GM21529 (cell line): ENCODE measurements at regions not wholly inside any gene's neighbourhood (a gene's known extent, or its start where the extent isn't known, plus 50 kb on each side); places are given as distances from the start of the nearest gene placed in this dataset.

Experiments used
- ATAC-seq: cut with Tn5 transposase; IDR thresholded peaks from one replicate; pipeline ENCODE4 v1.9.1; 2021; ENCODE audit not compliant: unreplicated experiment

DNA sequence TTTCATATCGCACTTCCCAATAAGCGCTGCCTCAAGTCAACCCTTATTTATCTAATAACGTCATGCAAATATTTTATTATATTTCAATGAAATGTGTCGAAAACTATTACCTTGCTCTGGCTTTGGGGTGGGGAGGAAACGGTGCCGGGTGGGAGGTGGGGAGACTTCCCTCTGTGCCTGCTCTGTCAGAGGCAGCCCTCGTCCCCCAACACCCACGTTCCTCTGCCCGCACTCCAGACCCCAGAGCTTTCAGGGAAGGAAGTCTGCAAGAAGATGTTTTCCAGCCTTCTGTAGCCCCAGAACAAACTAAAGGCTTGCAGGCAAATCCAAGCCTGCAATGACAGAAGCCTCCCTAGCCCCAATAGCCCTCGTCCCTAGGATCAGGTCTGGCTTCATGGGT, 235.7 kb downstream of the BUD13 start:
- no peak for ATAC-seq

DNA sequence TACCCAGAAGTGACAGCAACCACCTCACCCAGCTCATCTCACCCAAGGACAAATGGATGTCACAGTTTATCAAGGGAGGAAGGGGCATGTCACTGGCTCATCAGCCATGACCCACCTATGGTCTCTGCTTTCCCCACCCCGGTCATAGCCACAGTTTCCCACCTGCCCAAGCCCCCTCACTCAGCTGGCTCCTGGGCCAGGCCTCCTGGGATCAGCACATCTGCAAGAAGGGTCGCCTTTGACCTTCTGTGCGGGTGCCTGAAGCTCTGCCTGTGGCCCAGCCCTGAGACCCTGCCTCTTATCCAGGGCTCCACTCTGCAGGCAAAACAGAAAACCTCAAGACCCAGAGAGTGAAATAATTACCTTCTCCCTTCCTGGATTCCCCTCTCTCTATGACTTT, 236.4 kb downstream of the BUD13 start:
- ATAC-seq: no peak

DNA sequence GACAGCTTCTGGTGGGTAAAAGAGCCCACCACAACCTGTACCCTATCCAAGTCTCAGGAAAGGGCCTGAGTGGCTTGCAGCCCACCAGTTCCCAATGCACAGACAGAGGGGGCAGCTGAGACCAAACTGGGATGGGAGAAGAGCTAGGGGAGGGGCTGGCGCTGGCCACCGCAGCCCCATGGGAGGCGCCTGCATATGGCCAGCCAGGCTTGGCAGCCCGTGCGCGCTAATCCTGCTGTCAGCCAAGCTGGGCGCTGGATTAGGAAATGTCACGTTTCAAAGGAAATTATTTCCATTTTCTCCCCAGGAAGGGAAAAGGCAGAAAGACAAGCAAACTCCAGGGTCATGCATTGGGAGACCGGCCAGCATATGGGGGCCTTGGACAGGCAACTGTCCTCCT, 236.8 kb downstream of the BUD13 start:
- ATAC-seq: no peak

DNA sequence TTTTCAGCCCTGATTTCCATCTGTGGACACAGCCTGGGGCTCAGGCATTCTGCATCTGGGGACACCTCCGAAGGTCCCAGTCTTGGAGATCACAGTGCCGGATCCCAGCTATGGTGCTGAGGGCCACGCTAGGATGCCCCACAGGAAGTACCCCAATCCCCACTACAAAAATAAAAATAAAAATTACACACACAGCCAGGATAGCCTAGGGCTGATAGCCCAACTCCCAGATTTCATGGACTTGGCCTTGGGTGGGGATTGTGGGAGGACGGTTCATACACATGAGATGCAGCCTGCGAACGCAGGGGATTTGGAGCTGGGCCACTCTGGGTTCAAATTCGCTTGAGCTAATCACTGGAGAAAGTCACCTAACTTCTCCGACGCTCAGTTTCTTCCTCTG, 237.7 kb downstream of the BUD13 start:
- ATAC-seq: no peak

DNA sequence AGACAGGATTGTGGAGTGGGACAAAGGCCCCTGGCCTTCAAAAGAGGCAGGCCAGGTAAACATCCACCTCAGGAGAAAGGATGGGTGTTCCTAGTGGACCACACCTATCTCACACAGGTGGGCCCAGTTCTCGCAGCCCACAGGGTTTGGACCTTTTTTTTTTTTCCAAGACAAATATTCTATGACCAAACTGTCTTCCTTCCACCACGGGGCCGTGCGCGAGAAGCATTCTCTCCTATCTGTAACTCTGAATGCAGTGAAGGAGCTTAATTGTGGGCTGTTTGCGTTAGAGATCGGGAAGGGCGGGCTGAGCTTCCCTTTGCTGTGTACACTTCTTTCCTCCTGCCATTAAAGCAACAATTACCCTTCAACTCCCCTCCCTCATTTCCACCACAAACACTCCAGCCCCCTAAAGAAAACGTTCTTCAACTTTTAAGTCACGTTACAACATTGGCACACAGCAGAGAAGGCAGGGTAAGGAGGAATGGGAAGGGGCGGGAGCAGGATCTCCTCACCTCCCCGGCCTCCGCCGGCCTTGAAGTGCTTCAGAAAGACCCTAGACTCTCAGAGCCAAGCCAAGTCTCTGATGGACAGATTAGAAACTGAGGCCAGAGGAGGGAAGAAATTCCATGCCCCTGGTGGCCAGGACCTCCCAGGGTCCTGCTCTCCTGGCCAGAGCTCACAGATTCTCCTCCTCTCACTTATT, 238.4 kb downstream of the BUD13 start:
- ATAC-seq: no peak

DNA sequence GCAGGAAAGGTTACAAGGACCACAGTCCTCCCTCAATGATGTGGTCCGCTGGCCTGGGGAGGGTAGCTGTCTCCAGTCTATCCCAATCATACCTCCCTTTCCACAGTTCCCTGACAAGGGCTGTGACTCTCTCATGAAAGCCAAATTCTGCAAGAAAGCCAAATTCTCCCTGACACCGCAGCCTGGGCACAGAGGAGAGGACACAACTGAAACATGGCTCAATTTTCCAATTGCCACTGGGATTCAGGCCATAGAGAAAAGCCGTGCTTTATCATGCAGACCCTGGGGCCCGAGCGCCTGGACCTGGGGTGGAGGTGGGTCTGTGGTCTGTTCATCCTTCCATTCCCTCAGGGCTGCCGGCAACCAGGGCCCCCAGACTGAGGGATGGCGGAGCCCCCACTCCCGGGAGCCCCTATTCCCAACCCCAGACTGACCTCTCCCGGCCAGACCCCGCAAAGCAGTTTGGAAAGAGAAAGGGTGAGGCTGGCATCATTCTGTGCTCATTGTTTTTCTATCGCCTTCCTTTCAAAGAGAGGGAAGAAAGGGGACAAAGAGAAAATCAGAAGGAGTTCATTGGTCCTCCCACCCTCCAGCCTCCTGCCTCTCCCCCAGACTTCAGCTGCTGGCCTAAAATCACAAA, 239.5 kb downstream of the BUD13 start:
- no peak for ATAC-seq

- ATAC-seq: no peak
These were observed 240.7 kb downstream of the BUD13 start for GRCh38 chr11:116532066-116532465.

DNA sequence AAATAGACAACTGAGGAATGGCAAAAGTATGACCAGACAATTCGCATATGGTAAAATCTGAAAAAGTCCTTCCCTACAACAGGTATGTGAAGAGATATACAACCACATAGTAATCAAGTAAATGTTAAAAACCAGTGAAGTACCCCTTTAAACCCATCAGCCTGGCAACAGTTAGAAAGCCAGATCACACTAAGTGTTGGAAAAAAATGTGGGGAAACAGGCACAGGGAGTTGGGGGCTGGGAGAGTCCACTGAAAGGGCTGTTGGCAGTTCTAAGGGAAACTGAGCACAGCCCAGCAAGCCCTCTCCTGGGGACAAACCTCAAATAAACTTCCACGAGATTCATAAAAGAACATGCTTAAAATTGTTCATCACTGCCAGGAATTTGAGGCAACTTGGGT, 242.1 kb downstream of the BUD13 start:
- no peak for ATAC-seq

DNA sequence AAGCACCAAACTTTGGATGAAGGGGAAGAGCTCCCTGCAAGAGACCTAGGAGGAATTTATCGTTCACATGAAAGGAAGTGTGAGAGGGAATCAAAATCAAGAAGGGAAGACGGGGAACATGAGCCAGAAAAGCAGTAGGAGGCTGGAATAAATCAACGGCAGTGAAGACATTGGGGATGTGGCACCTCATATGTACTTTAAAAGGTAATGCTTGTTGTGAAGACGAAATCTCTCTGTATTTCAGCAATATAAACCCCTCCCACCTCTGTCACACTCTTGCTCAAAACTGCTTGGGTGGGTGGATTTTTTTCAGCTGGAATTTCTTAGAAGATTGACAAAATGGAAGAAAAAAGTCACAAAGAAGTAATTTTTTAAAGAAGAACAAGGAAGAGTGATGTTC, 243.5 kb downstream of the BUD13 start:
- ATAC-seq: no peak

DNA sequence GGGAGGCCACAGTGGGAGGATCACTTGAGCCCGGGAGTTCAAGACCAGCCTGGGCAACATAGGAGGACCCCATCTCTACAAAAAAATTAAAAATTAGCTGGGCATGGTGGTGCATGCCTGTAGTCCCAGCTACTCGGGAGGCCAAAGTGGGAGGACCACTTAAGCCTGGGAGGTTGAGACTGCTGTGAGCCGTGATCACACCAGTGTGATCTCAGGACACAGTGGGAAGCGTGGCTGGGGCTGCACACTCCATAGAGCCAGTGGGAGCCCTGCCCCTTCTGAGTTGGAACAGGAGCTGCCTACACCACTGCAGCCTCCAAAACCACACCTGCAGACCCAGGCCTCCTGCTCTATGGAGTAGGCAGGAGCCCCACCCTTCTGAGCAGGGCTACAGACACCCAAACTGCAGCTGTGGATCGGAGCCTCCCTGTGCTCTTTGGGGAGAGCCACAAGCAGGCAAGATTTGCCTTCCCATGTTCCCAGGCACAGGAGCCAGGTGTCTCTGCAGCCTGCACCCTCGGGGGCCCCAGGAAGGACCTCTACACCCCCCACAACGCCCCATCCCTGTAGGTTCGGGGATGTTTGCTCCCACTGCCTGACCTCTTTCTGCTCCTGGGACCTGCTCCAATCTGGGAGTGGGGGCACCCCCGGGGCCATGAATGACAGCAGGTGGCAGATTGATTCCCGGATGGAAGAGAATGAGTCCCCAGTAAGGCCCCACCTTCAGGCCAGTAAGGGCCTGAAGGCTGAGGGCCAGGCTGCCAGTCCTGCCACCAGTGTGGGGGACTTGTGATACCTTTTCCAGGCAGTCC, 245.4 kb downstream of the BUD13 start:
- ATAC-seq: no peak

DNA sequence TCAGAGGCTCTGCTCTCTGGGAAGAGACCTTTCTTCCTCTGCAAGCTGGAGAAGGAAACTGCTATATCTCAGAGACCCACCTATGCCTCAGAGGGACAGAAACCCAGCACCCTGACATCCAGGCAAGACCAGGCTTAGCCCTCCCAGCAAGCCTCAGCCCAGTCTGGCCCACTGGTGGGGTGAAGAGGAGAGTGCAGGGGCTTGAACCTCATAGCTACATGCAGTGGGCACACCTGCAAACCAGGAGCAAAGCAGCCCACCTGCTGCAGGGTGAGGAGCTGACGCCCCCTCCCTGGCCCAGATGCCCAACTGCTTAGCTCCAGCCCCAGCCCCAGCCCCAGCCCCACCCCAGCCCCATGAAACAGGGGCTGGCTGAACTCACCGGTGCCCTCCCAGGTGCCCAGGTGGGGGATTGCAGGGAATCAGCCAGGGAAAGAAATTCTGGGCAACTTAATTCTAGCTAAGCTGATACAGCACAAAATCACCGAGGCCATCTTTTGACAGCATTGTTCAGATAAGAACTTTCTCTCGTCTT, 246.8 kb downstream of the BUD13 start:
- no peak for ATAC-seq

- ATAC-seq: peak; percentile 95
These were observed 253.3 kb downstream of the BUD13 start for GRCh38 chr11:116519499-116519898.

GRCh38 chr11:116518141-116518540, 254.6 kb downstream of the BUD13 start:
- no peak for ATAC-seq

GRCh38 chr11:116517584-116517983, 255.2 kb downstream of the BUD13 start:
- ATAC-seq: no peak

DNA sequence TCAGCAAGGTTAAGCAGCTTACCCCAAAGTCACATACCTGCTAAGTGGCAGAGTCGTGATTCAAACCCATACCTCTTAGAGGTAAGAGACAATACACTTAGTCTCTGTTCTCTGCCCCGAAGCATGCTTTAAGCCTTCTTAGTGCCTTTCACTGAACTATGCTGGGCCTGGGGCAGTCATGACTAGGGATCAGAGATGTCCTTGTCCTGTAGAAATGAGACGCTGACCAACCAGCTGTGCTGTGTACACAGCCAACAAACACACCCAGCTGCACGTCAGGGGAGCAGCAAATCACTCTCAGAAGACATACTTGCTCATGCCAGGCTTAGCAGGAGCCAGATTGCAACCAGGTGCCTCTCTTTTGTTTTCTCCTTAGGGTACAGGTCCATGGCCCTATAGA, 255.7 kb downstream of the BUD13 start:
- no peak for ATAC-seq

DNA sequence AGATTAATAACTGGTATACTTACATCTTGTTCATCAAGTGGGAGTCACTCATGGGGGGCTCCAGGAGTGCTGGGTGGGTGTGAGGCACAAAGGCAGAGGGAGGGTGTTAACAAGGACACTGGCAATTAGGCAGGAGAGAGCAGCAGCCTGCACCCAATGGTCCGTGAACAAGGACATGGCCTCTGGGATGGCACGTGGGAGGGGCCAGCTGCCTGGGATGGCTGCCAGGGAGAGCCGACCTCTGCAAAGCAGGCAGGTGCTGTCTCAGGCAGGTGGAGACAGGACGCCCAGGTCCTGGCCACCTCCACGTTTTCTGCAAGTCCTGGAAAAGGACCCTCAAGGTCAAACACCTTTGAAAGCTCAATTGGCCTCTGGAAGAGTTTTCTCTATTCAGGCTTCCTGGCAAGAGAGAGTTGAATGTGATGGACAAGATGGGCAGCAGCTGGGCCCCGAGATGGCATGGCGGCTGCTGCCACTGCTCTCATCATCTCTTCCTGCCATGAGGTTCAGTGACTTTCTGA, 257.1 kb downstream of the BUD13 start:
- ATAC-seq: no peak

- no peak for ATAC-seq
These were observed 258.9 kb downstream of the BUD13 start for GRCh38 chr11:116513894-116514293.

DNA sequence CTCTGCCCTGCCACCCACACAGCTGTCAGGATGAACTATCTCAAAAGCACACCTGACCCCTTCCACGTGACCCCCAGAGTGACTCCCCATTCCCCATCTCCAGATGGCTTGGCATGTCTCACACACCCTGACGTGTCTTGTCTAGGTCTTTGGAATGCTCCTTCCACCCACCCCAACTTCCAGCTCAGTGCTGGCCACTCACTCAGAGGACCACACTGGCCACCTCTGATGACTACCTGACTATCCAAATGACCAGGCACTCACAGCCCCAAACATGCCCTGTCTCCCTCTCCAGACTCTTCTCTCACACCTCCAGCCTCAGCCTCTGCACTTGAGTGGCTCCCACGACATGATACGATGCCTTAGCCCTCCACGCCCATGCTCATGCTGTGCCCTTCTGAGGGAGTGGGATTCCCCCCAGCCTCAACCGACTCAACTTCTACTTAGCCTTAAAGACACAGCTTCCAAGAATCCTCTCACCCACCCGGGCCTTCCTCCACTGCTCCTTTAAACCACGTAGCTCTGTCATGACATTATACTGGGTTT, 259.4 kb downstream of the BUD13 start:
- no peak for ATAC-seq

DNA sequence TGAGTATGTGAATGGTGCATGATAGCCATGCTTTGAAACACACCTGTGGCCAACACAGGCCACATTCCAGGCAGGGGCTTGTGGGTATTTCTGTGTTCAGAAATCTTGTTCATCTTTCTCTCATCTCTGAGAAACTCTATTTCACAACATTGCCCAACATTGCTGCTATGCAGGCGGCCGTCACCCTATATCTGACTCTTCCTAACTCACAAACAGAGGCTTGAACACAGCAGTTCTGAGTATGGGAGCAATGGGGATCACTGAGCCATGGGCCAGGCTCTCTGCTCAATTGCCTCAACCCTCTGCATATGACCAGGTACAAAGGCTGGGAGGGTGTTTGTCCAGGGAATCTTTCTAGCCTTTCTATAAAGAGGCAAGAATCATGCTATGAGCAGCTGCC, 259.9 kb downstream of the BUD13 start:
- ATAC-seq: no peak

DNA sequence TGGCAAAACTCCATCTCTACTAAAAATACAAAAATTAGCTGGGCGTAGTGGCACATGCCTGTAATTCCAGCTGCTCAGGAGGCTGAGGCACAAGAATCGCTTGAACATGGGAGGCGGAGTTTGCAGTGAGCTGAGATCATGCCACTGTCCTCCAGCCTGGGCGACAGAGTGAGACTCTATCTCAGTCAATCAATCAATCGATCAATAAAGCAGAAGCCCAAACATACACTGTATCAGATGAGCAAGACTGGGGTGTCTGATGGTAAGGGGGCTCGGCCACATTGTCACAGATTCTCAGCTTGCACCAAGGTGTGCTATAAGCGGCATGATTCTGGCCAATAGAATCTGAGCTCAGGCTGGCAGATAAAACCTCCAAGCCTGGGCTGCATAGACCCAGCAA, 261.1 kb downstream of the BUD13 start:
- no peak for ATAC-seq

- no peak for ATAC-seq
These were observed 261.7 kb downstream of the BUD13 start for GRCh38 chr11:116510886-116511650.
